Loucy (cell line): ENCODE measurements at regions not wholly inside any gene's neighbourhood (a gene's known extent, or its start where the extent isn't known, plus 50 kb on each side); places are given as distances from the start of the nearest gene placed in this dataset.

Source experiments
- H2AFZ ChIP-seq: fragments of 200-600 bp; sonication (generic); 2 replicates; pipeline ENCODE4 v1.6.0; 2016; ENCODE audit warnings: antibody characterized with exemption, mild to moderate bottlenecking, low read length, moderate library complexity
- H3F3A ChIP-seq: fragments of 200-600 bp; 2 replicates; pipeline ENCODE4 v1.6.0; 2016; ENCODE audit warnings: antibody characterized with exemption, low read depth, mild to moderate bottlenecking
- H3K27me3 ChIP-seq: fragments of 200-600 bp; sonication (generic); 2 replicates; pipeline ENCODE4 v1.6.1; 2014; ENCODE audit warnings: low read length, mild to moderate bottlenecking; ENCODE audit not compliant: insufficient read depth, poor library complexity, severe bottlenecking
- H3K36me3 ChIP-seq: fragments of 200-600 bp; sonication (generic); 2 replicates; pipeline ENCODE4 v1.6.1; 2016; ENCODE audit warnings: low read length; ENCODE audit not compliant: insufficient read depth
- H3K4me1 ChIP-seq: fragments of 200-600 bp; sonication (generic); 2 replicates; pipeline ENCODE4 v1.5.1; 2014; ENCODE audit warnings: low read length, mild to moderate bottlenecking; ENCODE audit not compliant: insufficient read depth, poor library complexity, severe bottlenecking
- H3K4me2 ChIP-seq: fragments of 200-600 bp; sonication (generic); 2 replicates; pipeline ENCODE4 v1.6.0; 2014; ENCODE audit warnings: antibody characterized with exemption, low read length, low read depth, mild to moderate bottlenecking; ENCODE audit not compliant: poor library complexity, severe bottlenecking
- H3K4me3 ChIP-seq: fragments of 200-600 bp; sonication (generic); 2 replicates; pipeline ENCODE4 v1.5.1; 2014; ENCODE audit warnings: low read length, mild to moderate bottlenecking, mixed read lengths; ENCODE audit not compliant: poor library complexity, severe bottlenecking
- H3K79me2 ChIP-seq: fragments of 200-600 bp; sonication (generic); 2 replicates; pipeline ENCODE4 v1.6.1; 2014; ENCODE audit warnings: low read length; ENCODE audit not compliant: insufficient read depth
- H3K9ac ChIP-seq: fragments of 200-600 bp; sonication (generic); 2 replicates; pipeline ENCODE4 v1.6.0; 2014; ENCODE audit warnings: mild to moderate bottlenecking, low read depth, low read length, moderate library complexity; ENCODE audit not compliant: poor library complexity, severe bottlenecking
- H3K9me2 ChIP-seq: fragments of 200-600 bp; sonication (generic); replicated peaks from 2 replicates; pipeline ENCODE4 v1.6.1; 2016; ENCODE audit warnings: low read depth, low read length, mixed read lengths
- H3K9me3 ChIP-seq: fragments of 200-600 bp; sonication (generic); 2 replicates; pipeline ENCODE4 v1.6.1; 2014; ENCODE audit warnings: mild to moderate bottlenecking, antibody characterized with exemption, low read length, low read depth; ENCODE audit not compliant: insufficient read depth
- H4K20me1 ChIP-seq: fragments of 200-600 bp; sonication (generic); 2 replicates; pipeline ENCODE4 v1.6.0; 2014; ENCODE audit warnings: antibody characterized with exemption, low read length, mild to moderate bottlenecking; ENCODE audit not compliant: insufficient read depth, poor library complexity, severe bottlenecking
- CTCF ChIP-seq: fragments of 200-600 bp; sonication (generic); conservative IDR thresholded peaks from 2 replicates; pipeline ENCODE4 v1.5.1; 2014; ENCODE audit warnings: mild to moderate bottlenecking, antibody characterized with exemption, low read length
- EZH2phosphoT487 ChIP-seq: fragments of 200-600 bp; IDR thresholded peaks from 2 replicates; pipeline ENCODE4 v1.6.1; 2018; ENCODE audit warnings: antibody characterized with exemption, mild to moderate bottlenecking, moderate library complexity, borderline replicate concordance

- Histone ChIP-seq H4K20me1 (no peaks in the 10 kb centered on the region), H3K79me2 (no peaks in the 10 kb centered on the region), H3K4me1 (no peaks in the 10 kb centered on the region), H3F3A (no peaks in the 10 kb centered on the region), H3K4me3 (no peak overlapping the region), H3K9ac (no peak overlapping the region), H3K9me3 (peaks cover 14% of the 10 kb centered on the region; the same call in 1 of the 2 replicates), H3K9me2 (no peaks in the 10 kb centered on the region), H2AFZ (no peak overlapping the region), H3K27me3 (no peaks in the 10 kb centered on the region), H3K36me3 (no peaks in the 10 kb centered on the region), H3K4me2 (no peak overlapping the region)
- no peak for TF ChIP-seq CTCF
- TF ChIP-seq EZH2phosphoT487, result no peak
Measured at GRCh38 chr12:131583090-131583712, 127.7 kb upstream of the SFSWAP start.

GRCh38 chr12:131586269-131586668, 124.6 kb upstream of the SFSWAP start:
- no peaks in the 10 kb centered on the region for H3K79me2 ChIP-seq
- no peaks in the 10 kb centered on the region for H3K27me3 ChIP-seq
- no peaks in the 10 kb centered on the region for H3K9me2 ChIP-seq
- no peaks in the 10 kb centered on the region for H3K36me3 ChIP-seq
- no peak overlapping the region for H2AFZ ChIP-seq
- no peak overlapping the region for H3K9ac ChIP-seq
- no peaks in the 10 kb centered on the region for H3K4me1 ChIP-seq
- TF ChIP-seq CTCF (no peak), EZH2phosphoT487 (no peak)
- no peaks in the 10 kb centered on the region for H3F3A ChIP-seq
- no peaks in the 10 kb centered on the region for H4K20me1 ChIP-seq
- peaks cover 14% of the 10 kb centered on the region; the same call in 1 of the 2 replicates for H3K9me3 ChIP-seq
- H3K4me2 ChIP-seq, result no peak overlapping the region
- no peak overlapping the region for H3K4me3 ChIP-seq

- Histone ChIP-seq H3K9me3 (peaks cover 14% of the 10 kb centered on the region; the same call in 1 of the 2 replicates), H3K9me2 (no peaks in the 10 kb centered on the region), H2AFZ (no peak overlapping the region), H4K20me1 (no peaks in the 10 kb centered on the region), H3K36me3 (no peaks in the 10 kb centered on the region), H3K4me2 (no peak overlapping the region), H3K4me1 (no peaks in the 10 kb centered on the region), H3F3A (no peaks in the 10 kb centered on the region), H3K79me2 (no peaks in the 10 kb centered on the region), H3K4me3 (no peak overlapping the region), H3K9ac (no peak overlapping the region), H3K27me3 (no peaks in the 10 kb centered on the region)
- no peak for TF ChIP-seq CTCF
- TF ChIP-seq EZH2phosphoT487, result no peak
Measured at GRCh38 chr12:131586761-131587160, 124.1 kb upstream of the SFSWAP start.
